HG03064 (cell line): ENCODE measurements at regions not wholly inside any gene's neighbourhood (a gene's known extent, or its start where the extent isn't known, plus 50 kb on each side); places are given as distances from the start of the nearest gene placed in this dataset.

Experiments
- ATAC-seq: cut with Tn5 transposase; IDR thresholded peaks from one replicate; pipeline ENCODE4 v1.9.1; 2021; ENCODE audit warnings: low read depth; ENCODE audit not compliant: unreplicated experiment

- ATAC-seq = no peak
Observed at GRCh38 chr16:76222087-76222486, 55.1 kb upstream of the CNTNAP4 start.

- no peak for ATAC-seq
Observed at GRCh38 chr16:76222853-76223252, 54.3 kb upstream of the CNTNAP4 start.

- ATAC-seq = no peak
Observed at GRCh38 chr16:76226011-76226410, 51.2 kb upstream of the CNTNAP4 start.

GRCh38 chr16:76226481-76226880, 50.7 kb upstream of the CNTNAP4 start:
- ATAC-seq = no peak
